A549 (cell line): ENCODE measurements at regions not wholly inside any gene's neighbourhood (a gene's known extent, or its start where the extent isn't known, plus 50 kb on each side); places are given as distances from the start of the nearest gene placed in this dataset.

ENCODE experiments used
- BHLHE40 ChIP-seq: IDR thresholded peaks from 2 replicates; pipeline ENCODE4 v1.6.1; 2012; ENCODE audit warnings: low read depth, low read length, inconsistent platforms
- EP300 ChIP-seq, 2 experiments: fragments of >200 bp; sonication (Bioruptor Twin); formaldehyde crosslinking; IDR thresholded peaks; 2 replicates in 1 of 2; 3 replicates in 1 of 2; pipeline ENCODE4 v1.6.1; 2016 to 2017
- JUN ChIP-seq, 2 experiments: fragments of >200 bp; sonication (Bioruptor Twin); formaldehyde crosslinking; IDR thresholded peaks; 2 replicates in 1 of 2; 3 replicates in 1 of 2; pipeline ENCODE4 v1.6.1; 2016 to 2017
- MYC ChIP-seq: IDR thresholded peaks from 2 replicates; pipeline ENCODE4 v1.6.1; 2012; ENCODE audit warnings: mild to moderate bottlenecking, inconsistent platforms, low read length, improper control_type of control experiment, borderline replicate concordance
- NPAS2 ChIP-seq: fragments of 250-450 bp; sonication (Bioruptor Pico); IDR thresholded peaks from 2 replicates; pipeline ENCODE4 v1.8.0; 2022; ENCODE audit warnings: mild to moderate bottlenecking, moderate library complexity, borderline replicate concordance
- PHF8 ChIP-seq: fragments of 200-600 bp; sonication (generic); IDR thresholded peaks from 2 replicates; pipeline ENCODE4 v1.6.1; 2016; ENCODE audit warnings: low read depth, mild to moderate bottlenecking, antibody characterized with exemption, moderate library complexity, borderline replicate concordance
- POLR2A ChIP-seq: IDR thresholded peaks from 2 replicates; pipeline ENCODE4 v1.6.1; 2012; ENCODE audit warnings: mild to moderate bottlenecking, low read length
- RAD21 ChIP-seq, 2 experiments: fragments of >200 bp in 1 of 2; sonication (Bioruptor Twin) in 1 of 2; formaldehyde crosslinking in 1 of 2; IDR thresholded peaks in 1 of 2; conservative IDR thresholded peaks in 1 of 2; 2 replicates in 1 of 2; 3 replicates in 1 of 2; pipeline ENCODE4 v1.6.1; 2012 to 2018; ENCODE audit warnings: inconsistent platforms in 1 of 2
- TP53 ChIP-seq: fragments of 250-450 bp; sonication (Bioruptor Pico); IDR thresholded peaks from 2 replicates; pipeline ENCODE4 v1.5.0; 2021; ENCODE audit warnings: mild to moderate bottlenecking, moderate library complexity
- ZFP36 ChIP-seq: fragments of 450-650 bp; IDR thresholded peaks from 2 replicates; pipeline ENCODE4 v1.6.1; 2014; ENCODE audit warnings: borderline replicate concordance; ENCODE audit not compliant: partially characterized antibody
- TF ChIP-seq, protein P1 (sequence below): fragments of >200 bp; sonication (Bioruptor Twin); formaldehyde crosslinking; IDR thresholded peaks from 3 replicates; pipeline ENCODE4 v1.5.1; 2016

DNA sequence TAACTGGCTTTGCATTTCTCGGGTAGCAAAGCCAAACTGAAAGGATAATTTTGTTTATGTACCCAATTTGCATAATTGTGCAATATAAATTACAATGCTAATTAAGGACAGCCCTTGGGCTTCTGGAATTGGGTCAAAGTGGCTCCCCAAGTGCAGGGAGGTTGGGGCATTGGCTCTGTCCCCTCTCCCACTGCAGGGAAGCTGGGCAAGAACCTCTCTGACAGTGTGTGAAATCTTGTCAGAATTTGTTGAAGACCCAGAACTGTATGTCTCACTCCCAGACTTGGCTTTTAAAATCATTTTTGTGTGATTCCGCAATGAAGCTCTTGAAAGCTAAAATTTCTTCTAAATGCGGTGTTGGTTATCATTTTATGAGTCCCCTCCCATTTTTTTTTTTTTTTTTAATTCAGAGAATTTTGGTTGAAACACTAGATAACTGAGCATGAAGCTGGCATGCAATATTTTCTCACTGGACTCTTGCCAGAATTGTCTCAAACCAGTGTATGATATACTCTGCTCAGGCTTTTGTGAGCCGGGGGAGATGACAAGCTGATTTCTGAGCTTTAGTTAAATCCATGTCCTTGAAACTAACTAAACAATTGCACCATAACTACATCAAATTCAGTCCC, 878.9 kb upstream of the CXADR start:
- TF ChIP-seq, protein P1, sequence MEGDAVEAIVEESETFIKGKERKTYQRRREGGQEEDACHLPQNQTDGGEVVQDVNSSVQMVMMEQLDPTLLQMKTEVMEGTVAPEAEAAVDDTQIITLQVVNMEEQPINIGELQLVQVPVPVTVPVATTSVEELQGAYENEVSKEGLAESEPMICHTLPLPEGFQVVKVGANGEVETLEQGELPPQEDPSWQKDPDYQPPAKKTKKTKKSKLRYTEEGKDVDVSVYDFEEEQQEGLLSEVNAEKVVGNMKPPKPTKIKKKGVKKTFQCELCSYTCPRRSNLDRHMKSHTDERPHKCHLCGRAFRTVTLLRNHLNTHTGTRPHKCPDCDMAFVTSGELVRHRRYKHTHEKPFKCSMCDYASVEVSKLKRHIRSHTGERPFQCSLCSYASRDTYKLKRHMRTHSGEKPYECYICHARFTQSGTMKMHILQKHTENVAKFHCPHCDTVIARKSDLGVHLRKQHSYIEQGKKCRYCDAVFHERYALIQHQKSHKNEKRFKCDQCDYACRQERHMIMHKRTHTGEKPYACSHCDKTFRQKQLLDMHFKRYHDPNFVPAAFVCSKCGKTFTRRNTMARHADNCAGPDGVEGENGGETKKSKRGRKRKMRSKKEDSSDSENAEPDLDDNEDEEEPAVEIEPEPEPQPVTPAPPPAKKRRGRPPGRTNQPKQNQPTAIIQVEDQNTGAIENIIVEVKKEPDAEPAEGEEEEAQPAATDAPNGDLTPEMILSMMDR, result no peak
- TF ChIP-seq PHF8 (no peak), ZFP36 (no peak), NPAS2 (CRISPR knock-in tag) (no peak), TP53 (CRISPR knock-in tag) (no peak), POLR2A (no peak), MYC (no peak), EP300 (IDR thresholded peaks at IDR 0.05) (no peak), BHLHE40 (no peak), RAD21 (conservative IDR thresholded peaks at IDR 0.05 in 1 of 2, IDR thresholded peaks at IDR 0.05 in 1 of 2) (no peak), JUN (IDR thresholded peaks at IDR 0.05) (no peak)
